H9 (cell line): ENCODE measurements at regions not wholly inside any gene's neighbourhood (a gene's known extent, or its start where the extent isn't known, plus 50 kb on each side); places are given as distances from the start of the nearest gene placed in this dataset.

Source experiments
- DNase-seq: peaks from one replicate; pipeline ENCODE4 v3.0.0-alpha.2; 2017
- H2AFZ ChIP-seq: one replicate; pipeline ENCODE4 v1.6.1; 2013; ENCODE audit warnings: mild to moderate bottlenecking, low read length, control low read depth, moderate library complexity
- H2AK5ac ChIP-seq: 2 replicates; pipeline ENCODE4 v1.6.1; 2013; ENCODE audit warnings: low read length, control low read depth, mixed read lengths; ENCODE audit not compliant: insufficient read length
- H2BK120ac ChIP-seq: one replicate; pipeline ENCODE4 v1.6.1; 2013; ENCODE audit warnings: low read depth, mild to moderate bottlenecking, low read length, control low read depth, inconsistent platforms; ENCODE audit not compliant: poor library complexity, severe bottlenecking
- H2BK12ac ChIP-seq: 2 replicates; pipeline ENCODE4 v1.6.1; 2013; ENCODE audit warnings: low read length, control low read depth, mixed read lengths, low read depth; ENCODE audit not compliant: insufficient read length
- H2BK15ac ChIP-seq: 2 replicates; pipeline ENCODE4 v1.6.1; 2013; ENCODE audit warnings: low read depth, low read length, control low read depth
- H2BK20ac ChIP-seq: one replicate; pipeline ENCODE4 v1.6.1; 2013; ENCODE audit warnings: low read depth, mild to moderate bottlenecking, low read length, control low read depth, inconsistent platforms; ENCODE audit not compliant: poor library complexity, severe bottlenecking
- H2BK5ac ChIP-seq: 2 replicates; pipeline ENCODE4 v1.6.1; 2013; ENCODE audit warnings: low read length, control low read depth, mixed read lengths; ENCODE audit not compliant: insufficient read length
- H3K14ac ChIP-seq: 2 replicates; pipeline ENCODE4 v1.6.1; 2013; ENCODE audit warnings: low read length, control low read depth; ENCODE audit not compliant: insufficient read depth
- H3K18ac ChIP-seq: 2 replicates; pipeline ENCODE4 v1.6.1; 2013; ENCODE audit warnings: low read depth, mild to moderate bottlenecking, mixed read lengths, low read length, control low read depth; ENCODE audit not compliant: insufficient read length
- H3K23ac ChIP-seq: 2 replicates; pipeline ENCODE4 v1.6.1; 2013; ENCODE audit warnings: low read length, control low read depth, mixed read lengths, low read depth; ENCODE audit not compliant: insufficient read length
- H3K23me2 ChIP-seq: 2 replicates; pipeline ENCODE4 v1.6.1; 2013; ENCODE audit warnings: low read depth, mild to moderate bottlenecking, mixed read lengths, low read length, control low read depth; ENCODE audit not compliant: insufficient read length, poor library complexity, severe bottlenecking
- H3K27ac ChIP-seq: 2 replicates; pipeline ENCODE4 v1.5.1; 2013; ENCODE audit warnings: low read length, control low read depth, mixed read lengths, low read depth; ENCODE audit not compliant: insufficient read length
- H3K27me3 ChIP-seq: 2 replicates; pipeline ENCODE4 v1.6.1; 2013; ENCODE audit warnings: low read length, control low read depth, inconsistent platforms; ENCODE audit not compliant: insufficient read depth
- H3K4ac ChIP-seq: 2 replicates; pipeline ENCODE4 v1.6.1; 2013; ENCODE audit warnings: low read depth, mild to moderate bottlenecking, control low read depth, inconsistent platforms, low read length, moderate library complexity
- H3K4me1 ChIP-seq: 2 replicates; pipeline ENCODE4 v1.6.1; 2013; ENCODE audit warnings: low read length, control low read depth, inconsistent platforms; ENCODE audit not compliant: insufficient read depth
- H3K4me2 ChIP-seq: 2 replicates; pipeline ENCODE4 v1.6.1; 2013; ENCODE audit warnings: low read length, control low read depth, mixed read lengths; ENCODE audit not compliant: insufficient read length, insufficient read depth
- H3K56ac ChIP-seq: 2 replicates; pipeline ENCODE4 v1.6.1; 2013; ENCODE audit warnings: low read depth, mild to moderate bottlenecking, mixed read lengths, low read length, control low read depth; ENCODE audit not compliant: insufficient read length
- H3K79me1 ChIP-seq: 2 replicates; pipeline ENCODE4 v1.6.1; 2013; ENCODE audit warnings: low read depth, mild to moderate bottlenecking, moderate library complexity, low read length, control low read depth, inconsistent platforms; ENCODE audit not compliant: insufficient read depth, poor library complexity, severe bottlenecking
- H3K79me2 ChIP-seq: 2 replicates; pipeline ENCODE4 v1.6.1; 2013; ENCODE audit warnings: low read length, control low read depth, inconsistent platforms; ENCODE audit not compliant: insufficient read depth
- H3K9ac ChIP-seq: 2 replicates; pipeline ENCODE4 v1.6.1; 2013; ENCODE audit warnings: low read length, control low read depth, mixed read lengths; ENCODE audit not compliant: insufficient read length; ENCODE audit errors: extremely low read depth
- H3K9me3 ChIP-seq: one replicate; pipeline ENCODE4 v1.6.1; 2013; ENCODE audit warnings: low read depth, low read length, inconsistent platforms; ENCODE audit not compliant: control insufficient read depth
- H3T11ph ChIP-seq: one replicate; pipeline ENCODE4 v1.6.1; 2013; ENCODE audit warnings: mild to moderate bottlenecking, low read length, control low read depth, inconsistent platforms
- H4K20me1 ChIP-seq: one replicate; pipeline ENCODE4 v1.6.1; 2013; ENCODE audit not compliant: control insufficient read depth, insufficient read length, insufficient read depth
- H4K5ac ChIP-seq: 2 replicates; pipeline ENCODE4 v1.6.1; 2013; ENCODE audit warnings: low read depth, mild to moderate bottlenecking, mixed read lengths, low read length, control low read depth; ENCODE audit not compliant: insufficient read length
- H4K8ac ChIP-seq: replicated peaks from 2 replicates; pipeline ENCODE4 v1.6.1; 2013; ENCODE audit warnings: low read length, control low read depth, mixed read lengths, low read depth; ENCODE audit not compliant: insufficient read length
- H4K91ac ChIP-seq: 2 replicates; pipeline ENCODE4 v1.6.1; 2013; ENCODE audit warnings: low read depth, mild to moderate bottlenecking, moderate library complexity, mixed read lengths, low read length, control low read depth; ENCODE audit not compliant: insufficient read length
- H3K27ac Mint-ChIP-seq, 3 experiments: 2 replicates in 2 of 3; 3 replicates in 1 of 3; pipeline ENCODE4 v1.8.0; 2020 to 2021; ENCODE audit warnings: mixed read lengths in 3 of 3, mild to moderate bottlenecking in 1 of 3, moderate library complexity in 1 of 3
- H3K27me3 Mint-ChIP-seq: 2 replicates; pipeline ENCODE4 v1.8.0; 2021; ENCODE audit warnings: low read depth, mild to moderate bottlenecking, moderate library complexity, mixed read lengths
- H3K36me3 Mint-ChIP-seq, 3 experiments: 2 replicates in 2 of 3; 3 replicates in 1 of 3; pipeline ENCODE4 v1.8.0; 2020 to 2021; ENCODE audit warnings: low read depth in 3 of 3, mixed read lengths in 3 of 3; ENCODE audit not compliant: insufficient read depth in 1 of 3
- H3K4me1 Mint-ChIP-seq, 2 experiments: 2 replicates each; pipeline ENCODE4 v1.8.0; 2020; ENCODE audit warnings: mixed read lengths in 2 of 2
- H3K4me3 Mint-ChIP-seq, 2 experiments: 2 replicates in 1 of 2; 3 replicates in 1 of 2; pipeline ENCODE4 v1.8.0; 2020 to 2021; ENCODE audit warnings: mild to moderate bottlenecking in 2 of 2, mixed read lengths in 2 of 2, moderate library complexity in 1 of 2
- H3K9me3 Mint-ChIP-seq, 2 experiments: 2 replicates in 1 of 2; 3 replicates in 1 of 2; pipeline ENCODE4 v1.8.0; 2020; ENCODE audit warnings: mild to moderate bottlenecking in 2 of 2, mixed read lengths in 2 of 2, moderate library complexity in 1 of 2
- CTCF ChIP-seq: fragments of 200-600 bp; sonication (generic); conservative IDR thresholded peaks from 3 replicates; pipeline ENCODE4 v1.8.0; 2021; ENCODE audit warnings: antibody characterized with exemption, mild to moderate bottlenecking

- H3K4me3 Mint-ChIP-seq = no peak overlapping the region
- H3K9me3 Mint-ChIP-seq = peaks cover 44 to 57% of the 10 kb centered on the region in 2 experiments
These were observed 385.3 kb upstream of the RIOK2 start for GRCh38 chr5:97568382-97568781.

More at GRCh38 chr5:97568382-97568781, 385.3 kb upstream of the RIOK2 start:
- Histone ChIP-seq H3K27me3 (no peaks in the 10 kb centered on the region), H3T11ph (no peak overlapping the region), H3K9me3 (peaks cover 9% of the 10 kb centered on the region), H3K4ac (no peak overlapping the region), H3K23ac (no peak overlapping the region), H4K5ac (no peak overlapping the region), H3K79me2 (no peaks in the 10 kb centered on the region), H3K14ac (no peak overlapping the region), H3K9ac (no peak overlapping the region), H2AK5ac (no peak overlapping the region), H2BK15ac (no peak overlapping the region), H2BK5ac (no peak overlapping the region), H2AFZ (no peak overlapping the region), H2BK120ac (no peak overlapping the region), H3K18ac (no peak overlapping the region), H3K23me2 (no peaks in the 10 kb centered on the region), H4K20me1 (no peaks in the 10 kb centered on the region), H3K27ac (no peak overlapping the region), H3K4me2 (no peak overlapping the region), H4K8ac (no peak overlapping the region), H2BK20ac (no peak overlapping the region), H4K91ac (no peak overlapping the region), H2BK12ac (no peak overlapping the region), H3K56ac (no peak overlapping the region), H3K4me1 (no peaks in the 10 kb centered on the region), H3K79me1 (no peaks in the 10 kb centered on the region)
- peaks cover 12 to 53% (median 30%) of the 10 kb centered on the region in 3 experiments; a peak in 6 of 7 replicates for H3K36me3 Mint-ChIP-seq
- H3K4me1 Mint-ChIP-seq = no peaks in the 10 kb centered on the region
- no peak overlapping the region for H3K27ac Mint-ChIP-seq
- TF ChIP-seq CTCF = no peak
- DNase-seq = no peak
- no peaks in the 10 kb centered on the region; the same call in 1 of the 2 replicates for H3K27me3 Mint-ChIP-seq
